Kidney epithelial cell (primary cell): ENCODE measurements at regions not wholly inside any gene's neighbourhood (a gene's known extent, or its start where the extent isn't known, plus 50 kb on each side); places are given as distances from the start of the nearest gene placed in this dataset.

Experiments used
- DNase-seq: peaks from one replicate; pipeline ENCODE4 v3.0.0-alpha.2; 2010; ENCODE audit warnings: low read depth
- H3K27me3 ChIP-seq: 2 replicates; pipeline ENCODE4 v1.6.0; 2011; ENCODE audit warnings: low read length; ENCODE audit not compliant: control insufficient read depth, insufficient read depth
- H3K36me3 ChIP-seq: 2 replicates; pipeline ENCODE4 v1.5.1; 2011; ENCODE audit warnings: low read length; ENCODE audit not compliant: control insufficient read depth, insufficient read depth
- H3K4me3 ChIP-seq: 2 replicates; pipeline ENCODE4 v1.5.1; 2011; ENCODE audit warnings: low read depth, mild to moderate bottlenecking, control low read depth, low read length
- CTCF ChIP-seq: IDR thresholded peaks from 2 replicates; pipeline ENCODE4 v1.5.1; 2011; ENCODE audit warnings: mild to moderate bottlenecking, moderate library complexity, low read length, control low read depth, inconsistent platforms; ENCODE audit not compliant: insufficient read depth, poor library complexity, severe bottlenecking

- Histone ChIP-seq H3K36me3 (no peaks in the 10 kb centered on the region), H3K4me3 (no peak overlapping the region), H3K27me3 (no peaks in the 10 kb centered on the region)
- no peak for DNase-seq
- no peak for TF ChIP-seq CTCF
These were observed 152.4 kb upstream of the ADO start for GRCh38 chr10:62652114-62652513.

GRCh38 chr10:62652564-62652963 lies 152.0 kb upstream of the ADO start:
- TF ChIP-seq CTCF, result no peak
- Histone ChIP-seq H3K27me3 (no peaks in the 10 kb centered on the region), H3K4me3 (no peak overlapping the region), H3K36me3 (no peaks in the 10 kb centered on the region)
- DNase-seq, result no peak

GRCh38 chr10:62653254-62653653 lies 151.3 kb upstream of the ADO start:
- no peak for TF ChIP-seq CTCF
- H3K4me3 ChIP-seq, result no peak overlapping the region
- DNase-seq, result no peak
- no peaks in the 10 kb centered on the region for H3K36me3 ChIP-seq
- H3K27me3 ChIP-seq, result no peaks in the 10 kb centered on the region

- no peak overlapping the region for H3K4me3 ChIP-seq
- no peak for TF ChIP-seq CTCF
- H3K27me3 ChIP-seq, result no peaks in the 10 kb centered on the region
These were observed 149.6 kb upstream of the ADO start for GRCh38 chr10:62654966-62655336.

GRCh38 chr10:62655337-62655994 lies 149.1 kb upstream of the ADO start:
- DNase-seq, result no peak
- no peaks in the 10 kb centered on the region for H3K27me3 ChIP-seq
- no peaks in the 10 kb centered on the region for H3K36me3 ChIP-seq
- TF ChIP-seq CTCF, result no peak
- H3K4me3 ChIP-seq, result no peak overlapping the region

More at GRCh38 chr10:62654966-62655336, 149.6 kb upstream of the ADO start:
- no peak for DNase-seq
- H3K36me3 ChIP-seq, result no peaks in the 10 kb centered on the region

- H3K27me3 ChIP-seq, result no peaks in the 10 kb centered on the region
- no peak for TF ChIP-seq CTCF
- H3K4me3 ChIP-seq, result no peak overlapping the region
- H3K36me3 ChIP-seq, result no peaks in the 10 kb centered on the region
- DNase-seq, result no peak
These were observed 147.2 kb upstream of the ADO start for GRCh38 chr10:62657244-62657835.
